ENCODE measurements at regions not wholly inside any gene's neighbourhood (a gene's known extent, or its start where the extent isn't known, plus 50 kb on each side); places are given as distances from the start of the nearest gene placed in this dataset.

DNA sequence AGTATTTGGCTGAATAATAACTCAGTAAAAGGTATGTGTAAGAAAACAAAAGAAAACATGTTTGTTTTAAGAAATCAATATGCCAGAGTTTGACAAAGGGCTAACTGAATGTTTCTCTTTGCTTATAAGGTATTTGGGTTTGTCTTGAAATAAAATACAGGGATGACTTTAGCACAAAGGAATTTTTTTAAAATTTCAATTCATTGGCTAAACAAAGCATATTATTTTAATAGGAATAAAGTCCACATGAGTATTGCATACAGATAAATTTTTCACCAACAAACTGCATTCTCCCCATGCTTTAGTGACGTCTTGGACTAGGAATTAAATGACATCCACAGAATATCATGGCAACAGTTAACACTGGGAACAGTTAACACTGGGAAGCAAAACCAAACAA, 480.0 kb upstream of the JAG1 start:
- Histone ChIP-seq H2AFZ (ENCODE audit: low read length) (no peak overlapping the region), H3K79me2 (ENCODE audit: low read length) (no peaks in the 10 kb centered on the region), H3K36me3 (replicated peaks; ENCODE audit: insufficient read depth, low read length) (no peaks in the 10 kb centered on the region), H3K9ac (ENCODE audit: low read length) (no peak overlapping the region), H3K4me3 (ENCODE audit: low read length) (no peak overlapping the region), H3K27ac (ENCODE audit: low read length) (no peak overlapping the region), H3K9me3 (replicated peaks; ENCODE audit: insufficient read depth, low read length) (no peaks in the 10 kb centered on the region), H4K20me1 (ENCODE audit: insufficient read depth, low read length) (no peaks in the 10 kb centered on the region), H3F3A (ENCODE audit: insufficient read depth, low read length) (no peaks in the 10 kb centered on the region), H3K4me2 (ENCODE audit: low read depth, low read length) (no peak overlapping the region), H3K27me3 (replicated peaks; ENCODE audit: insufficient read depth, low read length) (no peaks in the 10 kb centered on the region), H3K9me2 (replicated peaks; ENCODE audit: insufficient read depth, low read length) (no peaks in the 10 kb centered on the region), H3K4me1 (ENCODE audit: low read length) (no peaks in the 10 kb centered on the region)
- no peak for DNase-seq
- TF ChIP-seq EZH2phosphoT487 (IDR thresholded peaks at IDR 0.05; ENCODE audit: low read length) (no peak), EZH2 (optimal IDR thresholded peaks at IDR 0.05; ENCODE audit: low read depth, low read length) (no peak)
- TF ChIP-seq, protein P1, sequence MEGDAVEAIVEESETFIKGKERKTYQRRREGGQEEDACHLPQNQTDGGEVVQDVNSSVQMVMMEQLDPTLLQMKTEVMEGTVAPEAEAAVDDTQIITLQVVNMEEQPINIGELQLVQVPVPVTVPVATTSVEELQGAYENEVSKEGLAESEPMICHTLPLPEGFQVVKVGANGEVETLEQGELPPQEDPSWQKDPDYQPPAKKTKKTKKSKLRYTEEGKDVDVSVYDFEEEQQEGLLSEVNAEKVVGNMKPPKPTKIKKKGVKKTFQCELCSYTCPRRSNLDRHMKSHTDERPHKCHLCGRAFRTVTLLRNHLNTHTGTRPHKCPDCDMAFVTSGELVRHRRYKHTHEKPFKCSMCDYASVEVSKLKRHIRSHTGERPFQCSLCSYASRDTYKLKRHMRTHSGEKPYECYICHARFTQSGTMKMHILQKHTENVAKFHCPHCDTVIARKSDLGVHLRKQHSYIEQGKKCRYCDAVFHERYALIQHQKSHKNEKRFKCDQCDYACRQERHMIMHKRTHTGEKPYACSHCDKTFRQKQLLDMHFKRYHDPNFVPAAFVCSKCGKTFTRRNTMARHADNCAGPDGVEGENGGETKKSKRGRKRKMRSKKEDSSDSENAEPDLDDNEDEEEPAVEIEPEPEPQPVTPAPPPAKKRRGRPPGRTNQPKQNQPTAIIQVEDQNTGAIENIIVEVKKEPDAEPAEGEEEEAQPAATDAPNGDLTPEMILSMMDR (IDR thresholded peaks at IDR 0.05; ENCODE audit: low read length): no peak

DNA sequence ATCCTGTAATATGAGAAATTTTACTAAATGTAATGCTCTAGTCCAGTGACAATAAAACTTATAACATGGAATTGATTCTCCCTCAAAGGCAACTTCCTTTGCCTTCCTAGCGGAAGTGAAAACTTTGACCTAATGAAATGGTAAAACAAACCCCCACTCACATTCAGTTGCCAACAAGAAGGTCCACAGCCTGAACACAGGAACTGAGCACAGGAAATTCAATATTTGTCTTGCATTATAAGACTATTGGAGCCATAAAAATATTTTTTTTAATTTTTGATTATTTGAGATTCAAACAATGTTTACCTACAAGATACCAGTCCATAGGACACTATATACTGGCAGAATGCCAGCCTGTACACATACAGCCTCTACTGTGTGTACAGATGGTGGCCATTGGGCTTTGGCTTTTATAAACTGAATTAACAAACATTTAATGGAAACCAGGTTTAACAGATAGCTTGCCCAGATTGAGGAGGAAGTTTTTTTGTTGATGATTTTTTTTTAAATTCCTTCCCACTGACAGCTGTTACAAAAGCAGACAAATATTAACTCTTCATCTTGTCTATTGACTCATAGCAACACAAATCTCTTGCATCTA, 481.5 kb upstream of the JAG1 start:
- H3K9ac ChIP-seq (ENCODE audit: low read length): no peak overlapping the region
- H3K36me3 ChIP-seq (replicated peaks; ENCODE audit: insufficient read depth, low read length): no peaks in the 10 kb centered on the region
- no peaks in the 10 kb centered on the region for H3K9me2 ChIP-seq (replicated peaks; ENCODE audit: insufficient read depth, low read length)
- no peak overlapping the region for H2AFZ ChIP-seq (ENCODE audit: low read length)
- H3K4me1 ChIP-seq (ENCODE audit: low read length): no peaks in the 10 kb centered on the region
- no peak overlapping the region for H3K4me2 ChIP-seq (ENCODE audit: low read depth, low read length)
- H3K27me3 ChIP-seq (replicated peaks; ENCODE audit: insufficient read depth, low read length): no peaks in the 10 kb centered on the region
- TF ChIP-seq, protein P1 (IDR thresholded peaks at IDR 0.05; ENCODE audit: low read length): no peak
- TF ChIP-seq EZH2 (optimal IDR thresholded peaks at IDR 0.05; ENCODE audit: low read depth, low read length) (no peak), EZH2phosphoT487 (IDR thresholded peaks at IDR 0.05; ENCODE audit: low read length) (no peak)
- no peaks in the 10 kb centered on the region for H4K20me1 ChIP-seq (ENCODE audit: insufficient read depth, low read length)
- H3K27ac ChIP-seq (ENCODE audit: low read length): no peak overlapping the region
- no peak for DNase-seq
- no peaks in the 10 kb centered on the region for H3K9me3 ChIP-seq (replicated peaks; ENCODE audit: insufficient read depth, low read length)
- no peak overlapping the region for H3K4me3 ChIP-seq (ENCODE audit: low read length)
- no peaks in the 10 kb centered on the region for H3F3A ChIP-seq (ENCODE audit: insufficient read depth, low read length)
- H3K79me2 ChIP-seq (ENCODE audit: low read length): no peaks in the 10 kb centered on the region

DNA sequence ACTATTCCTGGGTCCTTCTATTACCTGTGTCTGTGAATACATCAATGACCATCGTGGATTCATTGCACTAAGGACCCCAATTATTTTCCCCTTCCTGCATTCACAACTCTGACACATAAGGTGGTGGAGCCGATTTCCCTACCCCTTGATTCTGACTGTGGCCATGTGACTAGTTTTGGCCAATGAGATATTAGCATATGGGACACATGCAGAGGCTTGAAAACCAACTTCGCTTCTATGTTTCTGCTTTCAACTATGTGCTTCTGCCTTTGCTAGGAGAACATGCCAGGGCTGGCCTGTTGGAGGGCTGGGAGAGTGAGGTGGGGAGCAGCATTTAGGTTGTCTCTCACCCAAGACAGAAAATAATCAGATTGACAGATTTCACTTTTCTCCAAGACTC, 483.1 kb upstream of the JAG1 start:
- no peaks in the 10 kb centered on the region for H3K4me1 ChIP-seq (ENCODE audit: low read length)
- no peaks in the 10 kb centered on the region for H3K36me3 ChIP-seq (replicated peaks; ENCODE audit: insufficient read depth, low read length)
- H3K79me2 ChIP-seq (ENCODE audit: low read length): no peaks in the 10 kb centered on the region
- no peak overlapping the region for H3K27ac ChIP-seq (ENCODE audit: low read length)
- TF ChIP-seq EZH2 (optimal IDR thresholded peaks at IDR 0.05; ENCODE audit: low read depth, low read length): no peak
- no peak for TF ChIP-seq EZH2phosphoT487 (IDR thresholded peaks at IDR 0.05; ENCODE audit: low read length)
- TF ChIP-seq, protein P1 (IDR thresholded peaks at IDR 0.05; ENCODE audit: low read length): no peak
- no peaks in the 10 kb centered on the region for H3F3A ChIP-seq (ENCODE audit: insufficient read depth, low read length)
- H3K4me3 ChIP-seq (ENCODE audit: low read length): no peak overlapping the region
- no peak overlapping the region for H2AFZ ChIP-seq (ENCODE audit: low read length)
- no peaks in the 10 kb centered on the region for H3K27me3 ChIP-seq (replicated peaks; ENCODE audit: insufficient read depth, low read length)
- no peaks in the 10 kb centered on the region for H4K20me1 ChIP-seq (ENCODE audit: insufficient read depth, low read length)
- no peak for DNase-seq
- H3K9me2 ChIP-seq (replicated peaks; ENCODE audit: insufficient read depth, low read length): no peaks in the 10 kb centered on the region
- no peak overlapping the region for H3K4me2 ChIP-seq (ENCODE audit: low read depth, low read length)
- no peak overlapping the region for H3K9ac ChIP-seq (ENCODE audit: low read length)
- no peaks in the 10 kb centered on the region for H3K9me3 ChIP-seq (replicated peaks; ENCODE audit: insufficient read depth, low read length)
